ENCODE measurements at regions not wholly inside any gene's neighbourhood (a gene's known extent, or its start where the extent isn't known, plus 50 kb on each side); places are given as distances from the start of the nearest gene placed in this dataset.

GRCh38 chr18:68121308-68121707 lies 593.6 kb downstream of the TMX3 start:
- no peak for DNase-seq (ENCODE audit: low read depth, low spot score)

- DNase-seq (ENCODE audit: low read depth, low spot score), result no peak
Observed at GRCh38 chr18:68114989-68115388, 598.5 kb upstream of the DSEL start.

- DNase-seq (ENCODE audit: low read depth, low spot score), result no peak
Observed at GRCh38 chr18:68104036-68104435, 587.5 kb upstream of the DSEL start.

GRCh38 chr18:68103561-68103960 lies 587.0 kb upstream of the DSEL start:
- peak; percentile 10 for DNase-seq (ENCODE audit: low read depth, low spot score)

- DNase-seq (ENCODE audit: low read depth, low spot score), result no peak
Observed at GRCh38 chr18:68102117-68102516, 585.6 kb upstream of the DSEL start.

GRCh38 chr18:68098655-68099054 lies 582.1 kb upstream of the DSEL start:
- DNase-seq (ENCODE audit: low read depth, low spot score), result no peak

- no peak for DNase-seq (ENCODE audit: low read depth, low spot score)
Observed at GRCh38 chr18:68086481-68086880, 570.0 kb upstream of the DSEL start.

GRCh38 chr18:68085251-68085650 lies 568.7 kb upstream of the DSEL start:
- DNase-seq (ENCODE audit: low read depth, low spot score), result no peak

- DNase-seq (ENCODE audit: low read depth, low spot score), result no peak
Observed at GRCh38 chr18:68083776-68084175, 567.3 kb upstream of the DSEL start.

- DNase-seq (ENCODE audit: low read depth, low spot score), result peak; percentile 78
Observed at GRCh38 chr18:68083131-68083530, 566.6 kb upstream of the DSEL start.

- no peak for DNase-seq (ENCODE audit: low read depth, low spot score)
Observed at GRCh38 chr18:68072744-68073143, 556.2 kb upstream of the DSEL start.

GRCh38 chr18:68060871-68061270 lies 544.4 kb upstream of the DSEL start:
- DNase-seq (ENCODE audit: low read depth, low spot score), result no peak

- DNase-seq (ENCODE audit: low read depth, low spot score), result no peak
Observed at GRCh38 chr18:68056936-68057335, 540.4 kb upstream of the DSEL start.

- DNase-seq (ENCODE audit: low read depth, low spot score), result no peak
Observed at GRCh38 chr18:68054669-68055068, 538.1 kb upstream of the DSEL start.

GRCh38 chr18:68053290-68053689 lies 536.8 kb upstream of the DSEL start:
- no peak for DNase-seq (ENCODE audit: low read depth, low spot score)

GRCh38 chr18:68041327-68041726 lies 524.8 kb upstream of the DSEL start:
- DNase-seq (ENCODE audit: low read depth, low spot score), result no peak

- DNase-seq (ENCODE audit: low read depth, low spot score), result no peak
Observed at GRCh38 chr18:68040198-68040597, 523.7 kb upstream of the DSEL start.

GRCh38 chr18:68035774-68036522 lies 519.4 kb upstream of the DSEL start:
- peak; percentile 32 for DNase-seq (ENCODE audit: low read depth, low spot score)

- no peak for DNase-seq (ENCODE audit: low read depth, low spot score)
Observed at GRCh38 chr18:68034296-68034695, 517.8 kb upstream of the DSEL start.

- DNase-seq (ENCODE audit: low read depth, low spot score), result peak; percentile 8
Observed at GRCh38 chr18:68033466-68033865, 516.9 kb upstream of the DSEL start.

- DNase-seq (ENCODE audit: low read depth, low spot score), result no peak
Observed at GRCh38 chr18:68024716-68025115, 508.2 kb upstream of the DSEL start.

GRCh38 chr18:68017385-68017784 lies 500.9 kb upstream of the DSEL start:
- DNase-seq (ENCODE audit: low read depth, low spot score), result no peak

- no peak for DNase-seq (ENCODE audit: low read depth, low spot score)
Observed at GRCh38 chr18:67997496-67997895, 481.0 kb upstream of the DSEL start.

GRCh38 chr18:67995769-67996168 lies 479.2 kb upstream of the DSEL start:
- DNase-seq (ENCODE audit: low read depth, low spot score), result no peak

All from brain pericyte (primary cell).